Ishikawa (cell line): ENCODE measurements at regions not wholly inside any gene's neighbourhood (a gene's known extent, or its start where the extent isn't known, plus 50 kb on each side); places are given as distances from the start of the nearest gene placed in this dataset.

Source experiments
- CEBPB ChIP-seq: IDR thresholded peaks from 2 replicates; pipeline ENCODE4 v1.6.1; 2012
- CREB1 ChIP-seq: IDR thresholded peaks from 2 replicates; pipeline ENCODE4 v1.6.1; 2012; ENCODE audit warnings: low read depth
- EGR1 ChIP-seq: IDR thresholded peaks from 2 replicates; pipeline ENCODE4 v1.6.1; 2012
- EP300 ChIP-seq: IDR thresholded peaks from 2 replicates; pipeline ENCODE4 v1.6.1; 2012; ENCODE audit warnings: borderline replicate concordance
- FOXM1 ChIP-seq: IDR thresholded peaks from 2 replicates; pipeline ENCODE4 v1.6.1; 2012; ENCODE audit warnings: low read depth, borderline replicate concordance
- NFIC ChIP-seq: IDR thresholded peaks from 2 replicates; pipeline ENCODE4 v1.6.1; 2012
- RAD21 ChIP-seq: IDR thresholded peaks from 2 replicates; pipeline ENCODE4 v1.6.1; 2012; ENCODE audit warnings: low read depth
- REST ChIP-seq: IDR thresholded peaks from 2 replicates; pipeline ENCODE4 v1.6.1; 2012; ENCODE audit warnings: low read depth, mild to moderate bottlenecking
- TAF1 ChIP-seq: IDR thresholded peaks from 2 replicates; pipeline ENCODE4 v1.6.1; 2012; ENCODE audit warnings: low read depth, mild to moderate bottlenecking
- TCF12 ChIP-seq: IDR thresholded peaks from 2 replicates; pipeline ENCODE4 v1.6.1; 2012; ENCODE audit warnings: low read depth
- TEAD4 ChIP-seq: IDR thresholded peaks from 2 replicates; pipeline ENCODE4 v1.6.1; 2012
- YY1 ChIP-seq: IDR thresholded peaks from 2 replicates; pipeline ENCODE4 v1.6.1; 2012; ENCODE audit warnings: low read depth
- ZBTB7A ChIP-seq: IDR thresholded peaks from 2 replicates; pipeline ENCODE4 v1.6.1; 2012; ENCODE audit warnings: low read depth
- TF ChIP-seq, protein P1 (sequence below): IDR thresholded peaks from 2 replicates; pipeline ENCODE4 v1.6.1; 2012
- TF ChIP-seq, protein P2 (sequence below): IDR thresholded peaks from 2 replicates; pipeline ENCODE4 v1.6.1; 2012

GRCh38 chr2:12424809-12425208, 291.9 kb upstream of the TRIB2 start:
- TF ChIP-seq CREB1 (no peak), TCF12 (no peak), YY1 (no peak), TEAD4 (no peak), NFIC (no peak), CEBPB (no peak), RAD21 (no peak), EP300 (no peak), TAF1 (no peak), FOXM1 (no peak), REST (no peak)
- TF ChIP-seq, protein P1, sequence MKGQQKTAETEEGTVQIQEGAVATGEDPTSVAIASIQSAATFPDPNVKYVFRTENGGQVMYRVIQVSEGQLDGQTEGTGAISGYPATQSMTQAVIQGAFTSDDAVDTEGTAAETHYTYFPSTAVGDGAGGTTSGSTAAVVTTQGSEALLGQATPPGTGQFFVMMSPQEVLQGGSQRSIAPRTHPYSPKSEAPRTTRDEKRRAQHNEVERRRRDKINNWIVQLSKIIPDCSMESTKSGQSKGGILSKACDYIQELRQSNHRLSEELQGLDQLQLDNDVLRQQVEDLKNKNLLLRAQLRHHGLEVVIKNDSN: no peak
- TF ChIP-seq, protein P2, sequence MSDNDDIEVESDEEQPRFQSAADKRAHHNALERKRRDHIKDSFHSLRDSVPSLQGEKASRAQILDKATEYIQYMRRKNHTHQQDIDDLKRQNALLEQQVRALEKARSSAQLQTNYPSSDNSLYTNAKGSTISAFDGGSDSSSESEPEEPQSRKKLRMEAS: no peak

DNA sequence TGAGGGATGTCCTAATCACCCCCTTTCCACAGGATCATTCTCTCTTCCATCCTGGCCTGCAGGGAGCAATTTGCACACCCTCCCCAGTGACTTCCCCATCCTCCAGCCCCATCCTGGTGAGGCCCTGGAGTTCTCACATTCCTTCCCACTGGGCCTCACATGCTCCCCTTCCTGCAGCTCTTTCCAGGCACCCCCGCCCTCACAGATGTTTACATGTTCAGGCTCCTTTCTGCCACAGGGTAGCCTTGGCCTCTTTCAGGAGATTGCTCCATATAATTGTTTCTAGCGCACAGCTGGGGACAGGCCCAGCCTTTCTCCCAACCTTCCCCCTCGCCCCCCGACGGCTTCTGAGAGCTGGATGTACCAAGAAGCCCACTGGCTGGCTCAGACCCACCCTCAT, 288.4 kb upstream of the TRIB2 start:
- no peak for TF ChIP-seq YY1

GRCh38 chr2:12428786-12429185, 287.9 kb upstream of the TRIB2 start:
- TF ChIP-seq NFIC: no peak
- no peak for TF ChIP-seq REST
- no peak for TF ChIP-seq ZBTB7A
- no peak for TF ChIP-seq YY1
- TF ChIP-seq TEAD4: no peak
- TF ChIP-seq, protein P1: no peak
- TF ChIP-seq CREB1: no peak
- TF ChIP-seq TCF12: no peak
- TF ChIP-seq EGR1: no peak
- no peak for TF ChIP-seq TAF1
- TF ChIP-seq EP300: no peak
- no peak for TF ChIP-seq FOXM1
- no peak for TF ChIP-seq RAD21

DNA sequence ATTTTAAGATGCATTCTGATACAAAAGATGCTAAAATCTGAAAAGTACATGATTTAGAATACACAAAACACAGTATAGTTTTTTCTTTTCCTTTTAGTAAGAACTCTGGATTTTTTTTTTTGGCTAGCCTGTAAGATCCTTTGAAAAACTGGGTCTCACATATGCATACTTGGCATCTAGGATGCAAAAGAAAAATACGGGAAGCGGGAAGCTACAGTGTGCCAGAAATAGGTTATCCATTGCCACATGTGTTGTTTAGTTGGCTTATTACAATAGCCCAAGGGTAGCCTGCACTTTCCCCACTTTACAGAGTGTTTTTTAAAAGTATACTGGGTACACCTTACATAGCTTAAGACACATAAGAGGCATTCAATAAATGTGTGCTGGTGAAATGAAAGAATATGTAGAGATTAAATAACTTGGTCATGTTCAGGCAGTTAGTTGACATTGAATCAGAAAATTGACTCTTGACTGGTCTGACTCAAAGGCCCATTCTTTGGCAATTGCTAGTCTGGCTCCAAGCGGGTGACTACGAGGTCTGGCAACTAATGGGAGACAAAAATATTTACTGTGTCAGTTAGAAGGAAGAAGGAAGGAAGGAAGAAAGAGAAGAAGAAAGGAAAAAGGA, 286.8 kb upstream of the TRIB2 start:
- TF ChIP-seq EGR1 (no peak), RAD21 (no peak), CREB1 (no peak), NFIC (no peak), EP300 (no peak), YY1 (no peak), TCF12 (no peak), CEBPB (no peak), REST (no peak), ZBTB7A (no peak), FOXM1 (no peak)
- TF ChIP-seq, protein P2: no peak
- TF ChIP-seq, protein P1: no peak
